HUDEP-2 (cell line): ENCODE measurements at regions not wholly inside any gene's neighbourhood (a gene's known extent, or its start where the extent isn't known, plus 50 kb on each side); places are given as distances from the start of the nearest gene placed in this dataset.

Experiments used
- DNase-seq, 76 experiments: peaks; one replicate each; lab custom pipeline; 2025; ENCODE audit not compliant: unreplicated experiment in 76 of 76; lab: John Stamatoyannopoulos, UW

GRCh38 chr9:134271338-134272301 lies 54.6 kb upstream of the RXRA start:
- no peak for DNase-seq

- DNase-seq: no peak
These were observed 53.8 kb upstream of the RXRA start for GRCh38 chr9:134272302-134273023.

GRCh38 chr9:134273647-134274046 lies 52.6 kb upstream of the RXRA start:
- DNase-seq: no peak

- no peak for DNase-seq
These were observed 50.9 kb upstream of the RXRA start for GRCh38 chr9:134275375-134275774.

GRCh38 chr9:134276453-134277245 lies 49.6 kb upstream of the RXRA start:
- DNase-seq: no peak
